OCI-LY1 (cell line): ENCODE measurements at regions not wholly inside any gene's neighbourhood (a gene's known extent, or its start where the extent isn't known, plus 50 kb on each side); places are given as distances from the start of the nearest gene placed in this dataset.

Experiments used
- EZH2 ChIP-seq: fragments of 200-600 bp; sonication (generic), shearing (Covaris generic); IDR thresholded peaks from 2 replicates; pipeline ENCODE4 v1.8.0; 2017; ENCODE audit warnings: borderline replicate concordance, mixed run types, mild to moderate bottlenecking, antibody characterized with exemption, low read length, moderate library complexity, mixed read lengths
- TF ChIP-seq, protein P1 (sequence below): fragments of 200-600 bp; sonication (generic), shearing (Covaris generic); IDR thresholded peaks from 2 replicates; pipeline ENCODE4 v1.5.1; 2017; ENCODE audit warnings: mild to moderate bottlenecking, antibody characterized with exemption, low read length, moderate library complexity, mixed read lengths

- TF ChIP-seq, protein P1, sequence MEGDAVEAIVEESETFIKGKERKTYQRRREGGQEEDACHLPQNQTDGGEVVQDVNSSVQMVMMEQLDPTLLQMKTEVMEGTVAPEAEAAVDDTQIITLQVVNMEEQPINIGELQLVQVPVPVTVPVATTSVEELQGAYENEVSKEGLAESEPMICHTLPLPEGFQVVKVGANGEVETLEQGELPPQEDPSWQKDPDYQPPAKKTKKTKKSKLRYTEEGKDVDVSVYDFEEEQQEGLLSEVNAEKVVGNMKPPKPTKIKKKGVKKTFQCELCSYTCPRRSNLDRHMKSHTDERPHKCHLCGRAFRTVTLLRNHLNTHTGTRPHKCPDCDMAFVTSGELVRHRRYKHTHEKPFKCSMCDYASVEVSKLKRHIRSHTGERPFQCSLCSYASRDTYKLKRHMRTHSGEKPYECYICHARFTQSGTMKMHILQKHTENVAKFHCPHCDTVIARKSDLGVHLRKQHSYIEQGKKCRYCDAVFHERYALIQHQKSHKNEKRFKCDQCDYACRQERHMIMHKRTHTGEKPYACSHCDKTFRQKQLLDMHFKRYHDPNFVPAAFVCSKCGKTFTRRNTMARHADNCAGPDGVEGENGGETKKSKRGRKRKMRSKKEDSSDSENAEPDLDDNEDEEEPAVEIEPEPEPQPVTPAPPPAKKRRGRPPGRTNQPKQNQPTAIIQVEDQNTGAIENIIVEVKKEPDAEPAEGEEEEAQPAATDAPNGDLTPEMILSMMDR = no peak
- no peak for TF ChIP-seq EZH2
Observed at GRCh38 chr16:85974428-85975375, 75.7 kb downstream of the IRF8 start.
